ENCODE measurements at regions not wholly inside any gene's neighbourhood (a gene's known extent, or its start where the extent isn't known, plus 50 kb on each side); places are given as distances from the start of the nearest gene placed in this dataset.

GRCh38 chr17:45646288-45646988, 137.7 kb upstream of the CRHR1 start:
- Histone ChIP-seq H3K9ac (no peak overlapping the region), H3K4me3 (ENCODE audit: low read depth, low read length) (no peak overlapping the region), H3K36me3 (ENCODE audit: control insufficient read depth, insufficient read depth, low read length) (no peaks in the 10 kb centered on the region), H3K4me2 (ENCODE audit: low read length) (no peak overlapping the region), H3K9me3 (ENCODE audit: control insufficient read depth, low read length) (no peaks in the 10 kb centered on the region), H2AFZ (no peak overlapping the region), H3K27ac (no peak overlapping the region), H3K79me2 (no peaks in the 10 kb centered on the region), H3K27me3 (ENCODE audit: control insufficient read depth, insufficient read depth, low read length) (no peaks in the 10 kb centered on the region), H3K4me1 (no peaks in the 10 kb centered on the region)
- TF ChIP-seq, protein P1, sequence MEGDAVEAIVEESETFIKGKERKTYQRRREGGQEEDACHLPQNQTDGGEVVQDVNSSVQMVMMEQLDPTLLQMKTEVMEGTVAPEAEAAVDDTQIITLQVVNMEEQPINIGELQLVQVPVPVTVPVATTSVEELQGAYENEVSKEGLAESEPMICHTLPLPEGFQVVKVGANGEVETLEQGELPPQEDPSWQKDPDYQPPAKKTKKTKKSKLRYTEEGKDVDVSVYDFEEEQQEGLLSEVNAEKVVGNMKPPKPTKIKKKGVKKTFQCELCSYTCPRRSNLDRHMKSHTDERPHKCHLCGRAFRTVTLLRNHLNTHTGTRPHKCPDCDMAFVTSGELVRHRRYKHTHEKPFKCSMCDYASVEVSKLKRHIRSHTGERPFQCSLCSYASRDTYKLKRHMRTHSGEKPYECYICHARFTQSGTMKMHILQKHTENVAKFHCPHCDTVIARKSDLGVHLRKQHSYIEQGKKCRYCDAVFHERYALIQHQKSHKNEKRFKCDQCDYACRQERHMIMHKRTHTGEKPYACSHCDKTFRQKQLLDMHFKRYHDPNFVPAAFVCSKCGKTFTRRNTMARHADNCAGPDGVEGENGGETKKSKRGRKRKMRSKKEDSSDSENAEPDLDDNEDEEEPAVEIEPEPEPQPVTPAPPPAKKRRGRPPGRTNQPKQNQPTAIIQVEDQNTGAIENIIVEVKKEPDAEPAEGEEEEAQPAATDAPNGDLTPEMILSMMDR (IDR thresholded peaks at IDR 0.05) = no peak

GRCh38 chr17:45648642-45649041, 135.5 kb upstream of the CRHR1 start:
- Histone ChIP-seq H3K4me2 (ENCODE audit: low read length) (no peak overlapping the region), H3K79me2 (no peaks in the 10 kb centered on the region), H2AFZ (no peak overlapping the region), H3K27me3 (ENCODE audit: control insufficient read depth, insufficient read depth, low read length) (no peaks in the 10 kb centered on the region), H3K4me3 (ENCODE audit: low read depth, low read length) (no peak overlapping the region), H3K9me3 (ENCODE audit: control insufficient read depth, low read length) (no peaks in the 10 kb centered on the region), H3K36me3 (ENCODE audit: control insufficient read depth, insufficient read depth, low read length) (no peaks in the 10 kb centered on the region), H3K27ac (no peak overlapping the region), H3K4me1 (no peaks in the 10 kb centered on the region), H3K9ac (no peak overlapping the region)
- TF ChIP-seq, protein P1 (IDR thresholded peaks at IDR 0.05) = no peak

DNA sequence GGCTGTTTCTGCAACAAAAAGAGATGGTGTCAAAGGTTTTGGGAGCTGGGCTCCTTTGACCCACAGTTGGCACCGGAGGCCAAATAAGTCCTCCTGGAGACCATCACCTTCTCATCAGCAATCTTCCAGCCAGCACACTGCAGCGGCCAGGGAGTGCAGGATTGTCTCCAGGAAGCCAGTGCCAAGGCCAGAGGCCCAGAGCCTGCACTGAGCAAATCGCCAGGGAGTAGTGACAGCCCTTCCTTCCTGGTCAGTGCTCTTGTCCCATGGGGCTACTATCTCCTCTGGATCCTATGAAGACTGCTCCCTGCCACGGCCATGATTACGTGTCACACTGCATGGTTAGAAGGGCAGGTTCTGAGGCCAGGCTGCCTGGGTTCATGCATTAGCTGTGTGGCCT, 134.3 kb upstream of the CRHR1 start:
- no peak overlapping the region for H3K9ac ChIP-seq
- no peaks in the 10 kb centered on the region for H3K9me3 ChIP-seq (ENCODE audit: control insufficient read depth, low read length)
- H2AFZ ChIP-seq = no peak overlapping the region
- no peaks in the 10 kb centered on the region for H3K4me1 ChIP-seq
- H3K4me3 ChIP-seq (ENCODE audit: low read depth, low read length) = no peak overlapping the region
- no peak overlapping the region for H3K4me2 ChIP-seq (ENCODE audit: low read length)
- H3K27me3 ChIP-seq (ENCODE audit: control insufficient read depth, insufficient read depth, low read length) = no peaks in the 10 kb centered on the region
- TF ChIP-seq, protein P1 (IDR thresholded peaks at IDR 0.05) = no peak
- no peaks in the 10 kb centered on the region for H3K36me3 ChIP-seq (ENCODE audit: control insufficient read depth, insufficient read depth, low read length)
- no peak overlapping the region for H3K27ac ChIP-seq
- no peaks in the 10 kb centered on the region for H3K79me2 ChIP-seq

DNA sequence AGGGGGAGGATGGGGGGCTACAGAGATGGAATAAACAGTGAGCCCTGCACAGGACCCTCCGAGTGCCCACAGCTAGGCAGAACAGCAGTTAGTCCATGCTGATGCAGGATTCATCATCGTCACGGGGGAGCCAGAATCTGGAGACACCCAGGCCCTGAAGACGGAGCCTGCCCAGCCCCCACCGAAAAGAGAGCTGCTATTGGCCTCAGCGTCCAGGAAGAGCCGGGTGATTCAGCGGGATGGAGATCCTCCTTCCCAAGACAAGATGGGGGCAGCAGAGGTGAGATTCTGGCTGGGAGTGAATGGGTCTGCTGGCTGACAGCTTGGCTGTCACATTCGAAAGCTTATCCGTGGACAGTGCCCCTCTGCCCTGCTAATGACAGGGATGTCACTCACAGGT, 133.6 kb upstream of the CRHR1 start:
- Histone ChIP-seq H3K9ac (no peak overlapping the region), H2AFZ (no peak overlapping the region), H3K27ac (no peak overlapping the region), H3K9me3 (ENCODE audit: control insufficient read depth, low read length) (no peaks in the 10 kb centered on the region), H3K36me3 (ENCODE audit: control insufficient read depth, insufficient read depth, low read length) (no peaks in the 10 kb centered on the region), H3K4me2 (ENCODE audit: low read length) (no peak overlapping the region), H3K27me3 (ENCODE audit: control insufficient read depth, insufficient read depth, low read length) (no peaks in the 10 kb centered on the region), H3K4me3 (ENCODE audit: low read depth, low read length) (no peak overlapping the region), H3K4me1 (no peaks in the 10 kb centered on the region), H3K79me2 (no peaks in the 10 kb centered on the region)
- TF ChIP-seq, protein P1 (IDR thresholded peaks at IDR 0.05) = no peak

DNA sequence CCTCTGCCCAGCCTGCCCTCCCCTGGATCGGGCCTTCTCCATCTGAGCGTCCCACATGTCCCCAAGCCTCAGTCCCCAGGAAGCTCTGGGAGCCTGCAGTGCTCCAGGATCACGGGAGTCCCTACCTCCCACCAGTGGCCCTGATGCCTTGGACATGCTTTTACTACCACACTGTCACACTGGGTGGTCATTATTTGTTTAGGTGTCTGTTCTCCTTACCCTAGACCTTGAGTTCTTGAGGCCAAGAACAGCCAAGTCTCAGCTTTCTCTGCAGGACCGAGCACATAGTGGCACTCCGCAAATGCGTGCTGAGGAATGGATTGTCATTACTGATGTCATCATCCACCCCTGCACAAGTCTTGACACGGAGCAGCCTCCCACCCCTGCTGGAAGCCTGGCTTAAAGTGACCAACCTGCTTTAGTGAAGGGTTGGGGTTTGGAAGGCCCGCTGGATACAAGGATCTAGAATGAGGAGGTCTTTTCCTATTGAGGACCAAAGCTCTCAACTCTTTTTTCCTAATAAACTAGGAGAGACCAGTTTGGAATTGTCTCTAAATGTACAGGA, 132.9 kb upstream of the CRHR1 start:
- no peak overlapping the region for H3K27ac ChIP-seq
- H3K9ac ChIP-seq = no peak overlapping the region
- H3K79me2 ChIP-seq = no peaks in the 10 kb centered on the region
- H2AFZ ChIP-seq = no peak overlapping the region
- H3K9me3 ChIP-seq (ENCODE audit: control insufficient read depth, low read length) = no peaks in the 10 kb centered on the region
- H3K27me3 ChIP-seq (ENCODE audit: control insufficient read depth, insufficient read depth, low read length) = no peaks in the 10 kb centered on the region
- H3K36me3 ChIP-seq (ENCODE audit: control insufficient read depth, insufficient read depth, low read length) = no peaks in the 10 kb centered on the region
- H3K4me3 ChIP-seq (ENCODE audit: low read depth, low read length) = no peak overlapping the region
- no peaks in the 10 kb centered on the region for H3K4me1 ChIP-seq
- H3K4me2 ChIP-seq (ENCODE audit: low read length) = no peak overlapping the region
- TF ChIP-seq, protein P1 (IDR thresholded peaks at IDR 0.05) = no peak
